Naive thymus-derived CD8-positive, alpha-beta T cell (primary cell): ENCODE measurements at regions not wholly inside any gene's neighbourhood (a gene's known extent, or its start where the extent isn't known, plus 50 kb on each side); places are given as distances from the start of the nearest gene placed in this dataset.

Source experiments
- ATAC-seq, 2 donors: fragments of 150-1000 bp; cut with Tn5 transposase in 1 of 2; sonication (Bioruptor Pico), chemical (Tn5 transposase) in 1 of 2; 1 replicate in 1 of 2; 2 replicates in 1 of 2; pipeline ENCODE4 v1.10.0; 2021; ENCODE audit warnings: mild to moderate bottlenecking in 2 of 2, moderate library complexity in 2 of 2
- POLR2A ChIA-PET: fragments of 350-600 bp; sonication (Branson Sonifier 250); formaldehyde crosslinking; loops from one replicate; lab custom pipeline; 2021; ENCODE audit warnings: antibody characterized with exemption; lab: Charles Lee
- DNase-seq, 10 donors: peaks; one replicate each; pipeline versions ENCODE4 v3.0.0 to v3.0.0-alpha.2; 2020 to 2022
- H3K27ac Mint-ChIP-seq, 10 donors: one replicate each; pipeline ENCODE4 v1.8.0; 2020 to 2022; ENCODE audit warnings: mild to moderate bottlenecking in 10 of 10, mixed read lengths in 10 of 10, moderate library complexity in 4 of 10, inconsistent platforms in 1 of 10
- H3K27me3 Mint-ChIP-seq, 5 donors: one replicate each; pipeline ENCODE4 v1.8.0; 2021 to 2022; ENCODE audit warnings: mixed read lengths in 5 of 5
- H3K36me3 Mint-ChIP-seq, 3 donors: one replicate each; pipeline ENCODE4 v1.8.0; 2020 to 2022; ENCODE audit warnings: mixed read lengths in 3 of 3, mild to moderate bottlenecking in 2 of 3, inconsistent platforms in 1 of 3
- H3K4me1 Mint-ChIP-seq, 4 donors: one replicate each; pipeline ENCODE4 v1.8.0; 2021 to 2022; ENCODE audit warnings: mixed read lengths in 4 of 4
- H3K4me3 Mint-ChIP-seq, 10 donors: one replicate each; pipeline ENCODE4 v1.8.0; 2020 to 2022; ENCODE audit warnings: mild to moderate bottlenecking in 10 of 10, mixed read lengths in 10 of 10, moderate library complexity in 6 of 10, inconsistent platforms in 1 of 10
- H3K9me3 Mint-ChIP-seq, 9 donors: one replicate each; pipeline ENCODE4 v1.8.0; 2020 to 2022; ENCODE audit warnings: mixed read lengths in 9 of 9, mild to moderate bottlenecking in 3 of 9, inconsistent platforms in 1 of 9, moderate library complexity in 1 of 9

GRCh38 chr2:15799432-15799827 lies 140.9 kb upstream of the MYCN start:
- peaks cover 2 to 22% (median 9%) of the 10 kb centered on the region in 5 donors for H3K27me3 Mint-ChIP-seq
- ATAC-seq, result no peak

GRCh38 chr2:15800495-15801329 lies 139.6 kb upstream of the MYCN start:
- Mint-ChIP-seq H3K27me3 (peaks cover 0 to 21% (median 4%) of the 10 kb centered on the region in 5 donors), H3K4me1 (no peaks in the 10 kb centered on the region), H3K4me3 (no peak overlapping the region), H3K27ac (no peak overlapping the region), H3K9me3 (peaks cover 0 to 1% (median 0%) of the 10 kb centered on the region in 9 donors), H3K36me3 (no peaks in the 10 kb centered on the region)
- ATAC-seq (no peak), DNase-seq (no peak)
- POLR2A ChIA-PET, result no interaction called here

More at GRCh38 chr2:15799432-15799827, 140.9 kb upstream of the MYCN start:
- Mint-ChIP-seq H3K36me3 (no peaks in the 10 kb centered on the region), H3K4me1 (no peaks in the 10 kb centered on the region), H3K27ac (no peak overlapping the region), H3K4me3 (no peak overlapping the region), H3K9me3 (peaks cover 0 to 1% (median 0%) of the 10 kb centered on the region in 9 donors)
- POLR2A ChIA-PET, result no interaction called here
- no peak for DNase-seq

GRCh38 chr2:15801439-15801838 lies 138.9 kb upstream of the MYCN start:
- H3K4me3 Mint-ChIP-seq, result no peak overlapping the region
- peaks cover 0 to 14% (median 4%) of the 10 kb centered on the region in 5 donors for H3K27me3 Mint-ChIP-seq
- no peak overlapping the region for H3K27ac Mint-ChIP-seq
- POLR2A ChIA-PET, result no interaction called here
- no peaks in the 10 kb centered on the region for H3K36me3 Mint-ChIP-seq
- peaks cover 0 to 1% (median 0%) of the 10 kb centered on the region in 9 donors for H3K9me3 Mint-ChIP-seq
- no peak for ATAC-seq
- no peaks in the 10 kb centered on the region for H3K4me1 Mint-ChIP-seq
- DNase-seq, result no peak

GRCh38 chr2:15801904-15802303 lies 138.4 kb upstream of the MYCN start:
- H3K36me3 Mint-ChIP-seq, result no peaks in the 10 kb centered on the region
- POLR2A ChIA-PET, result no interaction called here
- H3K4me3 Mint-ChIP-seq, result no peak overlapping the region
- H3K9me3 Mint-ChIP-seq, result peaks cover 0 to 1% (median 0%) of the 10 kb centered on the region in 9 donors
- H3K4me1 Mint-ChIP-seq, result no peaks in the 10 kb centered on the region
- ATAC-seq, result no peak
- H3K27me3 Mint-ChIP-seq, result peaks cover 0 to 12% (median 4%) of the 10 kb centered on the region in 5 donors
- no peak overlapping the region for H3K27ac Mint-ChIP-seq
- DNase-seq, result no peak

- H3K27ac Mint-ChIP-seq, result no peak overlapping the region
- no peaks in the 10 kb centered on the region for H3K36me3 Mint-ChIP-seq
- peaks cover 0 to 1% (median 0%) of the 10 kb centered on the region in 9 donors for H3K9me3 Mint-ChIP-seq
- POLR2A ChIA-PET, result no interaction called here
- no peak overlapping the region for H3K4me3 Mint-ChIP-seq
- no peaks in the 10 kb centered on the region for H3K4me1 Mint-ChIP-seq
- H3K27me3 Mint-ChIP-seq, result peaks cover 0 to 9% (median under 1%) of the 10 kb centered on the region in 5 donors
- no peak for DNase-seq
- no peak for ATAC-seq
These were observed 137.4 kb upstream of the MYCN start for GRCh38 chr2:15802657-15803542.

- Mint-ChIP-seq H3K4me3 (no peak overlapping the region), H3K9me3 (peaks cover 0 to 1% (median 0%) of the 10 kb centered on the region in 9 donors), H3K27me3 (peaks cover 0 to 6% (median 0%) of the 10 kb centered on the region in 5 donors), H3K36me3 (no peaks in the 10 kb centered on the region), H3K27ac (no peak overlapping the region), H3K4me1 (no peaks in the 10 kb centered on the region)
- DNase-seq (no peak), ATAC-seq (no peak)
- POLR2A ChIA-PET, result no interaction called here
These were observed 136.7 kb upstream of the MYCN start for GRCh38 chr2:15803543-15804245.

GRCh38 chr2:15804246-15804619 lies 136.1 kb upstream of the MYCN start:
- H3K9me3 Mint-ChIP-seq, result peaks cover 0 to 1% (median 0%) of the 10 kb centered on the region in 9 donors
- POLR2A ChIA-PET, result no interaction called here
- no peak overlapping the region for H3K4me3 Mint-ChIP-seq
- ATAC-seq (no peak), DNase-seq (no peak)
- H3K36me3 Mint-ChIP-seq, result no peaks in the 10 kb centered on the region
- H3K4me1 Mint-ChIP-seq, result no peaks in the 10 kb centered on the region
- peaks cover 0 to 5% (median 0%) of the 10 kb centered on the region in 5 donors for H3K27me3 Mint-ChIP-seq
- H3K27ac Mint-ChIP-seq, result no peak overlapping the region

- DNase-seq (no peak), ATAC-seq (no peak)
- Mint-ChIP-seq H3K27me3 (peaks cover 0 to 5% (median 0%) of the 10 kb centered on the region in 5 donors), H3K9me3 (peaks cover 0 to 1% (median 0%) of the 10 kb centered on the region in 9 donors), H3K36me3 (no peaks in the 10 kb centered on the region), H3K4me3 (no peak overlapping the region), H3K4me1 (no peaks in the 10 kb centered on the region), H3K27ac (no peak overlapping the region)
- POLR2A ChIA-PET, result no interaction called here
These were observed 135.7 kb upstream of the MYCN start for GRCh38 chr2:15804691-15805090.

GRCh38 chr2:15805206-15805605 lies 135.1 kb upstream of the MYCN start:
- no peaks in the 10 kb centered on the region for H3K4me1 Mint-ChIP-seq
- no peak overlapping the region for H3K27ac Mint-ChIP-seq
- H3K36me3 Mint-ChIP-seq, result no peaks in the 10 kb centered on the region
- no peak for DNase-seq
- H3K4me3 Mint-ChIP-seq, result no peak overlapping the region
- H3K27me3 Mint-ChIP-seq, result peaks cover 0 to 5% (median 0%) of the 10 kb centered on the region in 5 donors
- peaks cover 0 to 1% (median 0%) of the 10 kb centered on the region in 9 donors for H3K9me3 Mint-ChIP-seq
- ATAC-seq, result no peak
- POLR2A ChIA-PET, result no interaction called here

GRCh38 chr2:15805772-15806171 lies 134.6 kb upstream of the MYCN start:
- POLR2A ChIA-PET, result no interaction called here
- Mint-ChIP-seq H3K27me3 (peaks cover 0 to 5% (median 0%) of the 10 kb centered on the region in 5 donors), H3K9me3 (peaks cover 0 to 1% (median 0%) of the 10 kb centered on the region in 9 donors), H3K36me3 (no peaks in the 10 kb centered on the region), H3K4me3 (no peak overlapping the region), H3K4me1 (no peaks in the 10 kb centered on the region), H3K27ac (no peak overlapping the region)
- no peak for DNase-seq
- ATAC-seq, result no peak

- DNase-seq (no peak), ATAC-seq (no peak)
- Mint-ChIP-seq H3K36me3 (no peaks in the 10 kb centered on the region), H3K27ac (no peak overlapping the region), H3K9me3 (peaks cover 0 to 1% (median 0%) of the 10 kb centered on the region in 9 donors), H3K4me3 (no peak overlapping the region), H3K27me3 (peaks cover 0 to 9% (median 0%) of the 10 kb centered on the region in 5 donors), H3K4me1 (no peaks in the 10 kb centered on the region)
- POLR2A ChIA-PET, result no interaction called here
These were observed 133.4 kb upstream of the MYCN start for GRCh38 chr2:15806801-15807417.
